WTC11 (cell line): ENCODE measurements at regions not wholly inside any gene's neighbourhood (a gene's known extent, or its start where the extent isn't known, plus 50 kb on each side); places are given as distances from the start of the nearest gene placed in this dataset.

Experiments
- ATAC-seq: fragments of 200-7000 bp; cut with Tn5 transposase; 2 replicates; pipeline ENCODE4 v1.10.0; 2021; ENCODE audit warnings: mild to moderate bottlenecking, moderate library complexity
- CTCF ChIA-PET: fragments of 300-600 bp; sonication (Branson Sonifier 250); formaldehyde crosslinking; loops from one replicate; lab custom pipeline; 2021; ENCODE audit warnings: antibody characterized with exemption; lab: Charles Lee
- POLR2A ChIA-PET: fragments of 350-600 bp; sonication (Branson Sonifier 250); formaldehyde crosslinking; loops from one replicate; lab custom pipeline; 2021; ENCODE audit warnings: antibody characterized with exemption; lab: Charles Lee
- DNase-seq: peaks from one replicate; pipeline ENCODE4 v3.0.0; 2021; ENCODE audit warnings: low spot score
- H3K27ac Mint-ChIP-seq: 2 replicates; pipeline ENCODE4 v1.8.0; 2021; ENCODE audit warnings: mixed read lengths
- H3K27me3 Mint-ChIP-seq: 2 replicates; pipeline ENCODE4 v1.8.0; 2021; ENCODE audit warnings: low read depth, mild to moderate bottlenecking, moderate library complexity, mixed read lengths
- H3K36me3 Mint-ChIP-seq: 2 replicates; pipeline ENCODE4 v1.8.0; 2021; ENCODE audit warnings: mixed read lengths
- H3K4me1 Mint-ChIP-seq: 2 replicates; pipeline ENCODE4 v1.8.0; 2022; ENCODE audit warnings: mixed read lengths
- H3K4me3 Mint-ChIP-seq: 2 replicates; pipeline ENCODE4 v1.8.0; 2021; ENCODE audit warnings: mild to moderate bottlenecking, moderate library complexity, mixed read lengths
- H3K9me3 Mint-ChIP-seq: 2 replicates; pipeline ENCODE4 v1.8.0; 2021; ENCODE audit warnings: mixed read lengths
- CREB1 ChIP-seq: sonication (generic); formaldehyde crosslinking; IDR thresholded peaks from 2 replicates; pipeline ENCODE4 v1.8.0; 2023; ENCODE audit warnings: mild to moderate bottlenecking, missing genetic modification reagents
- EMX1 ChIP-seq: fragments of 250-450 bp; sonication (Bioruptor Pico); IDR thresholded peaks from 2 replicates; pipeline ENCODE4 v1.8.0; 2021; ENCODE audit warnings: mild to moderate bottlenecking
- GABPB1 ChIP-seq: sonication (generic); formaldehyde crosslinking; IDR thresholded peaks from 2 replicates; pipeline ENCODE4 v1.8.1; 2023; ENCODE audit warnings: mild to moderate bottlenecking, missing genetic modification reagents
- GRHL2 ChIP-seq: fragments of 250-450 bp; sonication (Bioruptor Pico); IDR thresholded peaks from 2 replicates; pipeline ENCODE4 v1.8.0; 2022; ENCODE audit warnings: mild to moderate bottlenecking, moderate library complexity; ENCODE audit not compliant: insufficient replicate concordance, severe bottlenecking
- HMGA2 ChIP-seq: fragments of 250-450 bp; sonication (Bioruptor Pico); IDR thresholded peaks from 2 replicates; pipeline ENCODE4 v1.4.0; 2021; ENCODE audit warnings: mild to moderate bottlenecking, moderate library complexity
- JUN ChIP-seq: sonication (generic); formaldehyde crosslinking; IDR thresholded peaks from 2 replicates; pipeline ENCODE4 v1.8.0; 2023; ENCODE audit warnings: mild to moderate bottlenecking, missing genetic modification reagents
- NR1H2 ChIP-seq: sonication (generic); formaldehyde crosslinking; IDR thresholded peaks from 2 replicates; pipeline ENCODE4 v1.9.0; 2021; ENCODE audit warnings: mild to moderate bottlenecking, moderate library complexity, missing genetic modification reagents
- OVOL2 ChIP-seq: fragments of 250-450 bp; sonication (Bioruptor Pico); IDR thresholded peaks from 2 replicates; pipeline ENCODE4 v1.9.0; 2021; ENCODE audit warnings: mild to moderate bottlenecking, borderline replicate concordance
- TP53 ChIP-seq: sonication (generic); formaldehyde crosslinking; IDR thresholded peaks from 2 replicates; pipeline ENCODE4 v1.8.1; 2023; ENCODE audit warnings: mild to moderate bottlenecking, missing genetic modification reagents
- ZNF121 ChIP-seq: sonication (generic); formaldehyde crosslinking; IDR thresholded peaks from 2 replicates; pipeline ENCODE4 v1.8.0; 2023; ENCODE audit warnings: missing genetic modification reagents
- TF ChIP-seq, protein P1 (sequence below): sonication (generic); formaldehyde crosslinking; IDR thresholded peaks from 2 replicates; pipeline ENCODE4 v1.8.1; 2023; ENCODE audit warnings: mild to moderate bottlenecking, missing genetic modification reagents, borderline replicate concordance
- TF ChIP-seq, protein P2 (sequence below): sonication (generic); formaldehyde crosslinking; IDR thresholded peaks from 2 replicates; pipeline ENCODE4 v1.8.1; 2022; ENCODE audit warnings: mild to moderate bottlenecking, moderate library complexity, missing genetic modification reagents
- TF ChIP-seq, protein P3 (sequence below): fragments of 250-450 bp; sonication (Bioruptor Pico); conservative IDR thresholded peaks from 2 replicates; pipeline ENCODE4 v1.9.0; 2021; ENCODE audit warnings: mild to moderate bottlenecking
- TF ChIP-seq, protein P4 (sequence below): sonication (generic); formaldehyde crosslinking; IDR thresholded peaks from 2 replicates; pipeline ENCODE4 v1.8.1; 2023; ENCODE audit warnings: mild to moderate bottlenecking, missing genetic modification reagents
- TF ChIP-seq, protein P5 (sequence below): sonication (generic); formaldehyde crosslinking; IDR thresholded peaks from 2 replicates; pipeline ENCODE4 v1.8.0; 2022; ENCODE audit warnings: mild to moderate bottlenecking, missing genetic modification reagents
- TF ChIP-seq, protein P6 (sequence below): sonication (generic); formaldehyde crosslinking; IDR thresholded peaks from 2 replicates; pipeline ENCODE4 v1.8.0; 2023; ENCODE audit warnings: missing genetic modification reagents

DNA sequence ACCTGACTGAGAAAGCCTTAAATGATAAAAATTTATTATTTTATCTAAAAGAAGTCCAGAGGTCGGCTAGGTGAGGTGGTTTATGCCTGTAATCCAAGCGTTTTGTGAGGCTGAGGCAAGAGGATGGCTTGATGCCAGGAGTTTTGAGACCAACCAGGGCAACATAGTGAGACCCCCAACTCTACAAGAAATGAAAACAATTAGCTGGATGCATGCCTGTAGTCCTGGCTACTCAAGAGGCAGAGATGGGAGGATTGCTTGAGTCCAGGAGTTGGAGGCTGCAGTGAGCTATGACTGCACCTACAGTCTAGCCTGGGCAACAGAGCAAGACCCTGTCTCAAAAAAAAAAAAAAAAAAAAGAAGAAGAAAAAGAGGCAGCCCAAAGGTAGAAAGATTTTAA is 179.9 kb upstream of the KIF2A start:
- no peak for ATAC-seq
- ChIA-PET POLR2A (no interaction called here), CTCF (no interaction called here)
- Mint-ChIP-seq H3K9me3 (no peaks in the 10 kb centered on the region), H3K36me3 (no peaks in the 10 kb centered on the region), H3K4me1 (peaks cover 15% of the 10 kb centered on the region), H3K27me3 (no peaks in the 10 kb centered on the region; the same call in 1 of the 2 replicates), H3K27ac (no peak overlapping the region), H3K4me3 (no peak overlapping the region)
- no peak for DNase-seq
- TF ChIP-seq, protein P1, sequence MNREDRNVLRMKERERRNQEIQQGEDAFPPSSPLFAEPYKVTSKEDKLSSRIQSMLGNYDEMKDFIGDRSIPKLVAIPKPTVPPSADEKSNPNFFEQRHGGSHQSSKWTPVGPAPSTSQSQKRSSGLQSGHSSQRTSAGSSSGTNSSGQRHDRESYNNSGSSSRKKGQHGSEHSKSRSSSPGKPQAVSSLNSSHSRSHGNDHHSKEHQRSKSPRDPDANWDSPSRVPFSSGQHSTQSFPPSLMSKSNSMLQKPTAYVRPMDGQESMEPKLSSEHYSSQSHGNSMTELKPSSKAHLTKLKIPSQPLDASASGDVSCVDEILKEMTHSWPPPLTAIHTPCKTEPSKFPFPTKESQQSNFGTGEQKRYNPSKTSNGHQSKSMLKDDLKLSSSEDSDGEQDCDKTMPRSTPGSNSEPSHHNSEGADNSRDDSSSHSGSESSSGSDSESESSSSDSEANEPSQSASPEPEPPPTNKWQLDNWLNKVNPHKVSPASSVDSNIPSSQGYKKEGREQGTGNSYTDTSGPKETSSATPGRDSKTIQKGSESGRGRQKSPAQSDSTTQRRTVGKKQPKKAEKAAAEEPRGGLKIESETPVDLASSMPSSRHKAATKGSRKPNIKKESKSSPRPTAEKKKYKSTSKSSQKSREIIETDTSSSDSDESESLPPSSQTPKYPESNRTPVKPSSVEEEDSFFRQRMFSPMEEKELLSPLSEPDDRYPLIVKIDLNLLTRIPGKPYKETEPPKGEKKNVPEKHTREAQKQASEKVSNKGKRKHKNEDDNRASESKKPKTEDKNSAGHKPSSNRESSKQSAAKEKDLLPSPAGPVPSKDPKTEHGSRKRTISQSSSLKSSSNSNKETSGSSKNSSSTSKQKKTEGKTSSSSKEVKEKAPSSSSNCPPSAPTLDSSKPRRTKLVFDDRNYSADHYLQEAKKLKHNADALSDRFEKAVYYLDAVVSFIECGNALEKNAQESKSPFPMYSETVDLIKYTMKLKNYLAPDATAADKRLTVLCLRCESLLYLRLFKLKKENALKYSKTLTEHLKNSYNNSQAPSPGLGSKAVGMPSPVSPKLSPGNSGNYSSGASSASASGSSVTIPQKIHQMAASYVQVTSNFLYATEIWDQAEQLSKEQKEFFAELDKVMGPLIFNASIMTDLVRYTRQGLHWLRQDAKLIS = no peak
- TF ChIP-seq NR1H2 (CRISPR knock-in tag) (no peak), ZNF121 (peak; percentile 79)

DNA sequence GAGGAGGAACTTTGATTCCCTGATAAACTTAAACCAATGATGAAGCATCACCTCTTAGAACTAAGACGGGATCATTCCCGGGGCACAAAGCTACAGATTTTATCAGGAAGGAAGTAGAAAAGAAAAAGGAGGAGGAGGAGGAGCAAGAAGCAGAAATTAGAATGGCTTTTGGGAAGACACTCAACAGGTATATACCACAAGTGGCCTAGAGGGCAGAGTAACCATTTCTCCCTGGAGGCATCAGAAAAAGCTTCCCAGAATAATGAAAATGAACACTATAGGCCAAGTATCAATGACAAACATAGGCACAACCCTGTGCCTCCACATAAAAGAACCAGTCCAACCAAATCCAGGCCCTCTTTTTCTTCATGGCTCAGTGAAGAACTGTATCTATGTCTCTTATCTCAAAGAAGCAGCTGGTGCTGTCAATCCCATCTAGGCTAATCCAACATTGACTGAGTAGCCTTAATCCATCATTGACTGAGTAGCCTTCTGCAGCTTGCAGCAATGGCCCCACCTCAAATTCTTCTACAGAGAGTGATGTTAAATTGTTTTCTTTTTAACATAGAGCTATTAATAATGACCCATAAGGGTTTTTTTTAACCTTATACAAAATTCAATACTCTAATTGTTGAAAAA is 178.8 kb upstream of the KIF2A start:
- Mint-ChIP-seq H3K27ac (no peak overlapping the region), H3K4me3 (no peak overlapping the region), H3K9me3 (no peaks in the 10 kb centered on the region)
- no peak for DNase-seq
- TF ChIP-seq, protein P2, sequence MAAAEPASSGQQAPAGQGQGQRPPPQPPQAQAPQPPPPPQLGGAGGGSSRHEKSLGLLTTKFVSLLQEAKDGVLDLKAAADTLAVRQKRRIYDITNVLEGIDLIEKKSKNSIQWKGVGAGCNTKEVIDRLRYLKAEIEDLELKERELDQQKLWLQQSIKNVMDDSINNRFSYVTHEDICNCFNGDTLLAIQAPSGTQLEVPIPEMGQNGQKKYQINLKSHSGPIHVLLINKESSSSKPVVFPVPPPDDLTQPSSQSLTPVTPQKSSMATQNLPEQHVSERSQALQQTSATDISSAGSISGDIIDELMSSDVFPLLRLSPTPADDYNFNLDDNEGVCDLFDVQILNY (CRISPR knock-in tag) = no peak
- TF ChIP-seq JUN (CRISPR knock-in tag) (no peak), HMGA2 (no peak), TP53 (CRISPR knock-in tag) (no peak), GABPB1 (CRISPR knock-in tag) (no peak), EMX1 (CRISPR knock-in tag) (no peak), GRHL2 (CRISPR knock-in tag) (no peak), OVOL2 (CRISPR knock-in tag) (no peak), CREB1 (no peak)
- TF ChIP-seq, protein P3, sequence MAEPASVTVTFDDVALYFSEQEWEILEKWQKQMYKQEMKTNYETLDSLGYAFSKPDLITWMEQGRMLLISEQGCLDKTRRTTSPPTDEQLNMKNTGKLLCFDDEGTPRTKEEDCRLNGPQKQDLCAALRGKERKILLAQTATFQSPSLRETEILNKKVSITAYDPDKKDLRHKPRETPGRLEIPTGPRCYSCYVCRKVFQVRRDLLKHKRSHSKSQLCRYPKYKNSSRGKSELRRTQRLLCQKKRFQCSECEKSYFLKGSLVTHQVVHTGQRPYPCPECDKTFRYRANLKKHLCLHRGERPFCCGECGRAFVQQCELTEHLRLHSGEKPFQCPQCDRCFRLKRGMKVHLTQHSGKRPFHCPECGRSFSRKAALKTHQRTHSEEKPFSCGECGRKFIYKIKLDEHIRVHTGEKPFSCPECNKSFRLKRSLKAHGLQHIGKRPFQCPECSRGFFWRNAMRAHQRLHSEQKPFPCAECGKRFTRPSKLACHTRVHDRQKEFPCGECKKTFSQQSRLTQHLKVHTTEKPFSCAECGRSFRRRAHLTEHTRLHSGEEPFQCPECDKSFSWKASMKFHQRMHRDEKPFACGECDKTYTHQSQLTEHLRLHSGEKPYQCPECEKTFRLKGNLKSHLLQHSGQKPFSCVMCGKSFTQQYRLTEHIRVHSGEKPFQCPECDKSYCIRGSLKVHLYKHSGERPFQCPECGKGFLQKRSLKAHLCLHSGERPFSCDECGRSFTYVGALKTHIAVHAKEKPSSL = no peak
- TF ChIP-seq, protein P4, sequence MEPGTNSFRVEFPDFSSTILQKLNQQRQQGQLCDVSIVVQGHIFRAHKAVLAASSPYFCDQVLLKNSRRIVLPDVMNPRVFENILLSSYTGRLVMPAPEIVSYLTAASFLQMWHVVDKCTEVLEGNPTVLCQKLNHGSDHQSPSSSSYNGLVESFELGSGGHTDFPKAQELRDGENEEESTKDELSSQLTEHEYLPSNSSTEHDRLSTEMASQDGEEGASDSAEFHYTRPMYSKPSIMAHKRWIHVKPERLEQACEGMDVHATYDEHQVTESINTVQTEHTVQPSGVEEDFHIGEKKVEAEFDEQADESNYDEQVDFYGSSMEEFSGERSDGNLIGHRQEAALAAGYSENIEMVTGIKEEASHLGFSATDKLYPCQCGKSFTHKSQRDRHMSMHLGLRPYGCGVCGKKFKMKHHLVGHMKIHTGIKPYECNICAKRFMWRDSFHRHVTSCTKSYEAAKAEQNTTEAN = no peak
- TF ChIP-seq, protein P5, sequence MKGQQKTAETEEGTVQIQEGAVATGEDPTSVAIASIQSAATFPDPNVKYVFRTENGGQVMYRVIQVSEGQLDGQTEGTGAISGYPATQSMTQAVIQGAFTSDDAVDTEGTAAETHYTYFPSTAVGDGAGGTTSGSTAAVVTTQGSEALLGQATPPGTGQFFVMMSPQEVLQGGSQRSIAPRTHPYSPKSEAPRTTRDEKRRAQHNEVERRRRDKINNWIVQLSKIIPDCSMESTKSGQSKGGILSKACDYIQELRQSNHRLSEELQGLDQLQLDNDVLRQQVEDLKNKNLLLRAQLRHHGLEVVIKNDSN (CRISPR knock-in tag) = no peak
- TF ChIP-seq, protein P6, sequence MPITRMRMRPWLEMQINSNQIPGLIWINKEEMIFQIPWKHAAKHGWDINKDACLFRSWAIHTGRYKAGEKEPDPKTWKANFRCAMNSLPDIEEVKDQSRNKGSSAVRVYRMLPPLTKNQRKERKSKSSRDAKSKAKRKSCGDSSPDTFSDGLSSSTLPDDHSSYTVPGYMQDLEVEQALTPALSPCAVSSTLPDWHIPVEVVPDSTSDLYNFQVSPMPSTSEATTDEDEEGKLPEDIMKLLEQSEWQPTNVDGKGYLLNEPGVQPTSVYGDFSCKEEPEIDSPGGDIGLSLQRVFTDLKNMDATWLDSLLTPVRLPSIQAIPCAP (CRISPR knock-in tag) = no peak
- TF ChIP-seq, all 79 proteins: peak for 0
- ChIA-PET POLR2A (no interaction called here), CTCF (interaction anchor here (0.7 to 1.2 kb wide), 2 partner anchors 16 to 382 kb away, joined by 3 to 5 read pairs; no protein-coding TSS in a partner anchor)
- Mint-ChIP-seq H3K36me3 (no peaks in the 10 kb centered on the region), H3K27me3 (no peaks in the 10 kb centered on the region; the same call in 1 of the 2 replicates), H3K4me1 (peaks cover 15% of the 10 kb centered on the region)
- no peak for ATAC-seq
